Activated CD4-positive, alpha-beta memory T cell treated with anti-CD3 and anti-CD28 coated beads, Interleukin-2, amount 10 ng/mL, durations not matched to agents 7 days and 5 days (primary cell): ENCODE measurements at regions not wholly inside any gene's neighbourhood (a gene's known extent, or its start where the extent isn't known, plus 50 kb on each side); places are given as distances from the start of the nearest gene placed in this dataset.

Experiments
- CTCF ChIA-PET: fragments of 350-600 bp; sonication (Branson Sonifier 250); formaldehyde crosslinking; loops from one replicate; lab custom pipeline; 2021; ENCODE audit warnings: antibody characterized with exemption, inconsistent platforms; lab: Charles Lee
- POLR2A ChIA-PET: fragments of 350-600 bp; sonication (Branson Sonifier 250); formaldehyde crosslinking; loops from one replicate; lab custom pipeline; 2021; ENCODE audit warnings: antibody characterized with exemption; lab: Charles Lee
- DNase-seq: peaks from one replicate; pipeline ENCODE4 v3.0.0-alpha.2; 2020
- H3K27ac Mint-ChIP-seq: one replicate; pipeline ENCODE4 v1.8.0; 2021; ENCODE audit warnings: mild to moderate bottlenecking, mixed read lengths
- H3K27me3 Mint-ChIP-seq: one replicate; pipeline ENCODE4 v1.8.0; 2021; ENCODE audit warnings: mixed read lengths
- H3K36me3 Mint-ChIP-seq: one replicate; pipeline ENCODE4 v1.8.0; 2021; ENCODE audit warnings: low read depth, mixed read lengths
- H3K4me1 Mint-ChIP-seq: one replicate; pipeline ENCODE4 v1.8.0; 2021; ENCODE audit warnings: mixed read lengths
- H3K4me3 Mint-ChIP-seq: one replicate; pipeline ENCODE4 v1.8.0; 2021; ENCODE audit warnings: mild to moderate bottlenecking, mixed read lengths
- H3K9me3 Mint-ChIP-seq: one replicate; pipeline ENCODE4 v1.8.0; 2021; ENCODE audit warnings: mixed read lengths

DNA sequence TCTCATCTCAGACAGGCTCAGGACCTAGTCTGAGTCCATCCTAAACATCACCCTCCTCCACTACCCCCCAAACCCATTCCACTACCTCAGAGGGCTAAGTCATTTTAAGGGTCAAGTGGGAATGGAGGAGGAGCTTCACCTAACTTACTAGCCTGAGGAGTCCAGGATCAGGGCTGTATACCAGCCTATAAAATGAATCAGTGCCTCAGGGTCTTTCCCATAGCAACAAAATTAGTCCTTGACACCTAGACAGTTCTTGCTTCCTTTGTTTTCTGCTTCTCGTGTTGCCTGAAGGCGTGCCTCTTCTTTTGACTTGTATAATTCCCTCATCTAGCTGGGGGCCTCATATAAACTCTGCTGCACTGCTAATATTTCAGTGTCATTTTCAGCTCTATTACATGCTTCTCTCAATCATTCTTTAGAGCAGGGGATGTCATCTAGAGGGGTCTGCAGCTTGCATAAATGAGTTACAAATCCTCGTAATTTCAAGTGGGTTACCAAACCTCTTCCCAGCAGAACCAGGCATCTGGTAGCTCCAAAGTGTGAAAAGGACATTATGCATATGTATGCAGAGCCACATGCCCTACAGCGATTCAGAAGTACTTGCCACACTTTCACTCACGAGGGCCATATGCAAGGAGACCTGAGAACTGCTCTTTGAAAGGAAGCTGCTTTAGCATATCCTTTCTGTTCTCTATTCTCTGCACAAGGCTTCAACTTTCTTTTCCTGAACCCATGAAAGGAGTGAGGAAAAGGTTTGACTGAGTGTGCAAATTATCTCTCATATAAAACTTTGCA, 311.7 kb upstream of the SEMA6D start:
- H3K36me3 Mint-ChIP-seq = no peaks in the 10 kb centered on the region
- H3K4me3 Mint-ChIP-seq = no peak overlapping the region
- no peak overlapping the region for H3K27ac Mint-ChIP-seq
- ChIA-PET POLR2A (no interaction called here), CTCF (no interaction called here)
- peaks cover 2% of the 10 kb centered on the region for H3K9me3 Mint-ChIP-seq
- no peaks in the 10 kb centered on the region for H3K4me1 Mint-ChIP-seq
- DNase-seq = no peak
- no peaks in the 10 kb centered on the region for H3K27me3 Mint-ChIP-seq

GRCh38 chr15:47407692-47408091, 309.6 kb upstream of the SEMA6D start:
- Mint-ChIP-seq H3K27me3 (no peaks in the 10 kb centered on the region), H3K36me3 (no peaks in the 10 kb centered on the region), H3K4me3 (no peak overlapping the region), H3K9me3 (peaks cover 11% of the 10 kb centered on the region), H3K4me1 (no peaks in the 10 kb centered on the region), H3K27ac (no peak overlapping the region)
- ChIA-PET POLR2A (no interaction called here), CTCF (no interaction called here)
- no peak for DNase-seq

DNA sequence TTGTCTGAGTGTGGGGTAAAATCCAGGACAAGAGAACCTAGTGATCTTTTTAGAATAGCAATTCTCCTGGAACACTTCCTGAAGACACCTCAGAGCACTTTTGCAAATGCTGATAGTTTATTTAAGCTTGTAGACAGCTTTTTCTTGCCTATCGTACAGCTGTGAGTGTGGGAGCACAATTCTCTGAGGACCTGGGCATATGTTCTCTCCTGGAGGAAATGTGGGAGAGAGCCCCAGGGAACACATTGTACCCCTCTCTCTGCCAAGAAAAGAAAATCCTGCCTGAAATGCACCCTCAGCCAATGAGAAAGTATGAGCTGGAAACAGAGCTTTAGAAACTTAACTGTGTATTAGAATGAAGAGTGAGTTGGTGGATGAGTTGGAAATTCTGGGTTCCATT, 308.3 kb upstream of the SEMA6D start:
- Mint-ChIP-seq H3K36me3 (no peaks in the 10 kb centered on the region), H3K9me3 (peaks cover 12% of the 10 kb centered on the region), H3K27me3 (no peaks in the 10 kb centered on the region), H3K4me1 (no peaks in the 10 kb centered on the region), H3K4me3 (no peak overlapping the region), H3K27ac (no peak overlapping the region)
- ChIA-PET CTCF (no interaction called here), POLR2A (no interaction called here)
- no peak for DNase-seq

- Mint-ChIP-seq H3K27me3 (no peaks in the 10 kb centered on the region), H3K4me3 (no peak overlapping the region), H3K4me1 (no peaks in the 10 kb centered on the region), H3K36me3 (no peaks in the 10 kb centered on the region), H3K27ac (no peak overlapping the region), H3K9me3 (peaks cover 12% of the 10 kb centered on the region)
- no peak for DNase-seq
- POLR2A ChIA-PET = no interaction called here
- CTCF ChIA-PET = no interaction called here
These were observed 307.7 kb upstream of the SEMA6D start for GRCh38 chr15:47409600-47409999.

GRCh38 chr15:47410247-47410646, 307.1 kb upstream of the SEMA6D start:
- H3K27me3 Mint-ChIP-seq = no peaks in the 10 kb centered on the region
- ChIA-PET CTCF (no interaction called here), POLR2A (no interaction called here)
- no peaks in the 10 kb centered on the region for H3K4me1 Mint-ChIP-seq
- H3K27ac Mint-ChIP-seq = no peak overlapping the region
- no peak for DNase-seq
- H3K36me3 Mint-ChIP-seq = no peaks in the 10 kb centered on the region
- H3K9me3 Mint-ChIP-seq = peaks cover 12% of the 10 kb centered on the region
- H3K4me3 Mint-ChIP-seq = no peak overlapping the region

DNA sequence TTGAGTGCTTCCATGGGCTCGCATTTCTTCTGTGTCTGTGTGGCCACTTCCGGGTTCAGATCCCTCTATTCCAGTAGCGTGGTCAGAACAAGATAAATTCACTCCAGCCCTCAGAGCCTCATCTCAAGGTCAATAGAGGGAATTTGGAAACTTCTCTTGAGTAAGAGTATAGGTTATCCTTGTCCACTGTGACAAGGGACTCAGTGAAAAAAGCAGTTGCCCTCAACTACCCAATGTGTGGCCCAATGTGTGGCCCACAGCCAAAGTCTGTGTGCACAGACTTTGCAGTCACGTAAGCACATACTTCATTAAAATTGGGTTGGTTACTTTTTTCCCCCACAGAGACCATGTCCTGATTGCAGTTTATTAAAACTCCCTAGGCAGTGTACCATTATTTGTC, 305.6 kb upstream of the SEMA6D start:
- Mint-ChIP-seq H3K4me1 (no peaks in the 10 kb centered on the region), H3K36me3 (no peaks in the 10 kb centered on the region), H3K9me3 (peaks cover 12% of the 10 kb centered on the region), H3K27me3 (no peaks in the 10 kb centered on the region), H3K27ac (no peak overlapping the region), H3K4me3 (no peak overlapping the region)
- no peak for DNase-seq
- CTCF ChIA-PET = no interaction called here
- POLR2A ChIA-PET = no interaction called here

DNA sequence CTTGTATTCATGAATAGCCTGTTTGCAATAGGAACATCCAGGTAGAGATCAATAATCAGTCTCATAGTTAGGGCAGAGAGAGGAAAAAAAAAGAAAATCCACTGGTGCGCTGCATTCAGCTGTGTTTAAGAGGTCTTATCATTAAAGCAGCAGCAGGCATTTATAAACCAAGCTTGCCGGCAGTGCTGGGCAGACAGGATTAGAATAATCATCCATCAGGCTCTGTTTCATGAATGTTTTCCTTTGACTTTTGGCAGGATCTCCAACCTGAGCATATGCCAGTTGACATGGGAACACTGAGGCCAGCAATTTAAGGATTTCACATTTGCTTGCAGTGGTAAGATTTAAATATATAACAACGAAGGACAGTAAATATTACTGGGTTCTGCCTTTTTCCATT, 305.2 kb upstream of the SEMA6D start:
- no peaks in the 10 kb centered on the region for H3K4me1 Mint-ChIP-seq
- CTCF ChIA-PET = no interaction called here
- H3K36me3 Mint-ChIP-seq = no peaks in the 10 kb centered on the region
- H3K27me3 Mint-ChIP-seq = no peaks in the 10 kb centered on the region
- DNase-seq = no peak
- H3K9me3 Mint-ChIP-seq = peaks cover 12% of the 10 kb centered on the region
- no peak overlapping the region for H3K27ac Mint-ChIP-seq
- POLR2A ChIA-PET = no interaction called here
- no peak overlapping the region for H3K4me3 Mint-ChIP-seq

GRCh38 chr15:47412802-47413201, 304.5 kb upstream of the SEMA6D start:
- H3K4me3 Mint-ChIP-seq = no peak overlapping the region
- no peaks in the 10 kb centered on the region for H3K4me1 Mint-ChIP-seq
- peaks cover 12% of the 10 kb centered on the region for H3K9me3 Mint-ChIP-seq
- no peaks in the 10 kb centered on the region for H3K36me3 Mint-ChIP-seq
- no peak for DNase-seq
- CTCF ChIA-PET = no interaction called here
- no peaks in the 10 kb centered on the region for H3K27me3 Mint-ChIP-seq
- no peak overlapping the region for H3K27ac Mint-ChIP-seq
- POLR2A ChIA-PET = no interaction called here

DNA sequence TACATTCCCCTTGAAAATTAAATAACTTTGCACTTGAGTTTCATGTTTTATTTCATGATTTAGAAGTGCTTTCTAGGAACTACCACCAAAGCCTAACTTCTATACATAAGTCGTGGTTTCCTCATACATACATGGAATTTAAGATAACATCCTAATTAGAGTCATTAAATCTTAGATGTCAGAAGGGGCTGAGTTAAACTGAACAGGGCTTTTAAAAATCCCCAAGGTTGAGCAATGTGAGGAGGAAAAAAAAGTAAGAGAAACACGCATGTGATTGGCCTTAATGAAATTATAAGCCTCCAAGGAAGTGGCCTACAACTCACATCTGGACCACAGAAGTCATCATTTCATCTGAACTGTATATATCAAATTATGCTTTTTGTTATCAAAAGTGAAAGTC, 303.1 kb upstream of the SEMA6D start:
- CTCF ChIA-PET = no interaction called here
- H3K36me3 Mint-ChIP-seq = no peaks in the 10 kb centered on the region
- no peak overlapping the region for H3K27ac Mint-ChIP-seq
- H3K27me3 Mint-ChIP-seq = no peaks in the 10 kb centered on the region
- H3K4me3 Mint-ChIP-seq = no peak overlapping the region
- no peak for DNase-seq
- POLR2A ChIA-PET = no interaction called here
- no peaks in the 10 kb centered on the region for H3K4me1 Mint-ChIP-seq
- H3K9me3 Mint-ChIP-seq = peaks cover 12% of the 10 kb centered on the region

- CTCF ChIA-PET = no interaction called here
- no peaks in the 10 kb centered on the region for H3K4me1 Mint-ChIP-seq
- no peaks in the 10 kb centered on the region for H3K36me3 Mint-ChIP-seq
- peaks cover 12% of the 10 kb centered on the region for H3K9me3 Mint-ChIP-seq
- POLR2A ChIA-PET = no interaction called here
- no peak for DNase-seq
- no peaks in the 10 kb centered on the region for H3K27me3 Mint-ChIP-seq
- no peak overlapping the region for H3K4me3 Mint-ChIP-seq
- no peak overlapping the region for H3K27ac Mint-ChIP-seq
These were observed 301.8 kb upstream of the SEMA6D start for GRCh38 chr15:47415539-47415971.

DNA sequence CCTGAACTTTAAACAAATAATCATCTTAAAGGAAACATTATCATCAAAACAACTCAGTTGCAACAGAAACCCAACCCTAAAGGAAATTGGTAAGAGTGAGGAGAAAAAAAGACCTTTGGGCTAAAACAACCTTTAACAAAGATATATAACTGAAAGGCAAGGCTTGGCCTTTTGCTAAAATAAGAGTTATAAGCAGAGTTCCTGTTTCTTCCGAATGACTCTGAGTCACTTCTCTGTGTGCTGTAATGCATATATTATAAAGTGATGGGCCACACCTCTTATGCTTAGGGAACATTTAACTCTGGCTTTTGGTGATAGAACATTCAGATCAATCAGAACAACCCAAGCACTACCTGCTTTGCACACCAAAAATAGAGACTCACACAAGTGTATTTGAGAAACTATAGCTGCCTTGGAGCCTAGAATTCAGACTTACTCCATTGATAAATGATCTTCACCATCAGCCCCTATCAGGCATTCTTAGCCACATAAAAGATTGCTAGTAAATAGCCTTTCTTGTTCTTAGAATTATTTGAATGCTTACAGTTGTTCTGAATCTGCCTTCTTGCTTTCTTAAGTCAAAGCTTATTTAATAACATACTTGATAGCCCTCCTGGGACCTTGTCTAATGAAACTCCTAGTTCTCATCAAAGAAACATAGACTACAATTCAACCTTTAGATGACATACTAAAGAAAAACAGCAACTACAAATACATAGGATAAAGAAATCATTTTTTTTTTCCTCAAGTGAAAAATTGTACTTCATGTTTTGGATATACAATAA, 294.2 kb upstream of the SEMA6D start:
- no peak overlapping the region for H3K4me3 Mint-ChIP-seq
- H3K9me3 Mint-ChIP-seq = no peaks in the 10 kb centered on the region
- H3K27ac Mint-ChIP-seq = no peak overlapping the region
- no peaks in the 10 kb centered on the region for H3K36me3 Mint-ChIP-seq
- no peaks in the 10 kb centered on the region for H3K27me3 Mint-ChIP-seq
- H3K4me1 Mint-ChIP-seq = no peaks in the 10 kb centered on the region
- CTCF ChIA-PET = no interaction called here
- POLR2A ChIA-PET = no interaction called here
- no peak for DNase-seq

DNA sequence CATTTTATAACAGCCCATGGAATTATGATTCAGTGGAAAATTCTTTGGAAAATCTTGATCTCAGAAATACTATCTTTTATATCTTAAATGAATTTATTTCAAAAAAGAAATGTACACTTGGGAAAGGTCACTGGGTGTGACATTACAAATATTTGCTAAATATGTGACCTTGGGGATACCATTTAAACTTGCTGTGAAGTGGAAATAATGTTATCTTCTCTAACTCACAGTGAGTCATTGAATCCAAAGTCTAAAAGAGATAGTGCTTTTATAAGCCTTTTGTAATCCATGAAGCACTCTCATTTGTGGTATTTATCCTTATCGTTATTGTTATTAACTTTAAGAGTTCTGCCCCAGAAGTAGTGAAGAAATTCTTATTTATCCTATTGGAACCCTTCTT, 289.8 kb upstream of the SEMA6D start:
- Mint-ChIP-seq H3K27ac (no peak overlapping the region), H3K36me3 (no peaks in the 10 kb centered on the region), H3K4me1 (no peaks in the 10 kb centered on the region), H3K4me3 (no peak overlapping the region), H3K27me3 (no peaks in the 10 kb centered on the region), H3K9me3 (no peaks in the 10 kb centered on the region)
- CTCF ChIA-PET = no interaction called here
- DNase-seq = no peak
- POLR2A ChIA-PET = no interaction called here

- Mint-ChIP-seq H3K27ac (no peak overlapping the region), H3K9me3 (no peaks in the 10 kb centered on the region), H3K4me1 (no peaks in the 10 kb centered on the region), H3K4me3 (no peak overlapping the region), H3K36me3 (no peaks in the 10 kb centered on the region), H3K27me3 (no peaks in the 10 kb centered on the region)
- no peak for DNase-seq
- ChIA-PET CTCF (no interaction called here), POLR2A (no interaction called here)
These were observed 287.9 kb upstream of the SEMA6D start for GRCh38 chr15:47429376-47429775.

GRCh38 chr15:47431501-47431900, 285.8 kb upstream of the SEMA6D start:
- ChIA-PET POLR2A (no interaction called here), CTCF (no interaction called here)
- H3K4me1 Mint-ChIP-seq = no peaks in the 10 kb centered on the region
- H3K4me3 Mint-ChIP-seq = no peak overlapping the region
- H3K9me3 Mint-ChIP-seq = no peaks in the 10 kb centered on the region
- H3K27ac Mint-ChIP-seq = no peak overlapping the region
- H3K36me3 Mint-ChIP-seq = no peaks in the 10 kb centered on the region
- no peak for DNase-seq
- no peaks in the 10 kb centered on the region for H3K27me3 Mint-ChIP-seq
